ENCODE measurements at regions not wholly inside any gene's neighbourhood (a gene's known extent, or its start where the extent isn't known, plus 50 kb on each side); places are given as distances from the start of the nearest gene placed in this dataset.

DNA sequence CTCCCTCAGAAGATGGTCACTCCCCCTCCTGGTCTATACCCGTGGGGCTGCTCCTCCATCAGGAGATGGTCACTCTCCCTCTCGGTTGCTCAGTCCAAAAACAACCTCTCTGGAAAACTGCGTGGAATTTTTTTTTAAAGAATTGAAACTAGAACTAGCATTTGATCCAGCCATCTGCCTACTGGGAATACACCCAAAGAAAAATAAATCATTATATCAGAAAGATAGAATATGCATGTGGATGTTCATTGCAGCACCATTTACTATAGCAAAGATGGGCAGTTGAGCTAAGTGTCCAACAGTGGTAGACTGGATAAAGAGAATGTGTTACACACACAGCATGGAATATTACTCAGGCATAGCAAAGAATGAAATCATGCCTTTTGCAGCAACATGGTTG is 75.7 kb upstream of the B3GAT1 start:
- H3K79me2 ChIP-seq (ENCODE audit: insufficient read depth, low read length): no peaks in the 10 kb centered on the region
- H4K20me1 ChIP-seq (ENCODE audit: insufficient read depth, low read length, poor library complexity, severe bottlenecking): no peaks in the 10 kb centered on the region
- H3K27me3 ChIP-seq (ENCODE audit: insufficient read depth, low read length, poor library complexity, severe bottlenecking): no peaks in the 10 kb centered on the region
- no peaks in the 10 kb centered on the region for H3K9me2 ChIP-seq (replicated peaks; ENCODE audit: low read depth, low read length)
- H3K36me3 ChIP-seq (ENCODE audit: insufficient read depth, low read length): no peaks in the 10 kb centered on the region
- H3K9ac ChIP-seq (ENCODE audit: low read depth, low read length, poor library complexity, severe bottlenecking): no peak overlapping the region
- no peak overlapping the region for H3K4me3 ChIP-seq (ENCODE audit: low read length, poor library complexity, severe bottlenecking)
- no peak overlapping the region for H2AFZ ChIP-seq (ENCODE audit: low read length)
- no peaks in the 10 kb centered on the region for H3F3A ChIP-seq (ENCODE audit: low read depth)
- peaks cover 22% of the 10 kb centered on the region; the same call in 1 of the 2 replicates for H3K9me3 ChIP-seq (ENCODE audit: insufficient read depth, low read depth, low read length)
- no peak overlapping the region for H3K4me2 ChIP-seq (ENCODE audit: low read depth, low read length, poor library complexity, severe bottlenecking)
- TF ChIP-seq, protein P1, sequence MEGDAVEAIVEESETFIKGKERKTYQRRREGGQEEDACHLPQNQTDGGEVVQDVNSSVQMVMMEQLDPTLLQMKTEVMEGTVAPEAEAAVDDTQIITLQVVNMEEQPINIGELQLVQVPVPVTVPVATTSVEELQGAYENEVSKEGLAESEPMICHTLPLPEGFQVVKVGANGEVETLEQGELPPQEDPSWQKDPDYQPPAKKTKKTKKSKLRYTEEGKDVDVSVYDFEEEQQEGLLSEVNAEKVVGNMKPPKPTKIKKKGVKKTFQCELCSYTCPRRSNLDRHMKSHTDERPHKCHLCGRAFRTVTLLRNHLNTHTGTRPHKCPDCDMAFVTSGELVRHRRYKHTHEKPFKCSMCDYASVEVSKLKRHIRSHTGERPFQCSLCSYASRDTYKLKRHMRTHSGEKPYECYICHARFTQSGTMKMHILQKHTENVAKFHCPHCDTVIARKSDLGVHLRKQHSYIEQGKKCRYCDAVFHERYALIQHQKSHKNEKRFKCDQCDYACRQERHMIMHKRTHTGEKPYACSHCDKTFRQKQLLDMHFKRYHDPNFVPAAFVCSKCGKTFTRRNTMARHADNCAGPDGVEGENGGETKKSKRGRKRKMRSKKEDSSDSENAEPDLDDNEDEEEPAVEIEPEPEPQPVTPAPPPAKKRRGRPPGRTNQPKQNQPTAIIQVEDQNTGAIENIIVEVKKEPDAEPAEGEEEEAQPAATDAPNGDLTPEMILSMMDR (conservative IDR thresholded peaks at IDR 0.05; ENCODE audit: low read length): no peak
- no peak for TF ChIP-seq EZH2phosphoT487 (IDR thresholded peaks at IDR 0.05; ENCODE audit: borderline replicate concordance)
- no peaks in the 10 kb centered on the region for H3K4me1 ChIP-seq (ENCODE audit: insufficient read depth, low read length, poor library complexity, severe bottlenecking)

DNA sequence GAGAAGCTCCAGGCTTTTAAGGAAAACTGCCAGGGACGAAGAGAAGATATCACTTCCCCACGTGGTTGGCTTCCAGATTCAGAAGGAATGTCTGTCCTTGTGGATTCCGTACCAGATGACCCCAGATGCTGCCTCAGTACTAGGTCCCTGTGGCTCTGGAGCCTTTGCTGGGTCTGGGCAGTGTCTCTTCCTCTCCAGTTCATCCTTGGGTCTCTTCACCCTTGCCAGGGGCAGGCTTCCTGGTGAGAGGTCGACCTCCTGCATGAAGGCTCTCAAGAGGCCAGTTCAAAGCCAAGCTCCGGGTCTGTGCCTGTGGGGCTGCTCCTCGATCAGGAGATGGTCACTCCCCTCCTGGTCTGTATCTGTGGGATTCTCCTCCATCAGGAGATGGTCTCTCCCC is 74.7 kb upstream of the B3GAT1 start:
- no peak overlapping the region for H3K4me3 ChIP-seq (ENCODE audit: low read length, poor library complexity, severe bottlenecking)
- no peaks in the 10 kb centered on the region for H3K4me1 ChIP-seq (ENCODE audit: insufficient read depth, low read length, poor library complexity, severe bottlenecking)
- no peak overlapping the region for H3K9ac ChIP-seq (ENCODE audit: low read depth, low read length, poor library complexity, severe bottlenecking)
- no peaks in the 10 kb centered on the region for H3K79me2 ChIP-seq (ENCODE audit: insufficient read depth, low read length)
- no peaks in the 10 kb centered on the region for H3F3A ChIP-seq (ENCODE audit: low read depth)
- H4K20me1 ChIP-seq (ENCODE audit: insufficient read depth, low read length, poor library complexity, severe bottlenecking): no peaks in the 10 kb centered on the region
- H2AFZ ChIP-seq (ENCODE audit: low read length): no peak overlapping the region
- no peaks in the 10 kb centered on the region for H3K36me3 ChIP-seq (ENCODE audit: insufficient read depth, low read length)
- no peaks in the 10 kb centered on the region for H3K27me3 ChIP-seq (ENCODE audit: insufficient read depth, low read length, poor library complexity, severe bottlenecking)
- H3K9me3 ChIP-seq (ENCODE audit: insufficient read depth, low read depth, low read length): peaks cover 25% of the 10 kb centered on the region; the same call in 1 of the 2 replicates
- H3K9me2 ChIP-seq (replicated peaks; ENCODE audit: low read depth, low read length): no peaks in the 10 kb centered on the region
- no peak for TF ChIP-seq EZH2phosphoT487 (IDR thresholded peaks at IDR 0.05; ENCODE audit: borderline replicate concordance)
- TF ChIP-seq, protein P1 (conservative IDR thresholded peaks at IDR 0.05; ENCODE audit: low read length): no peak
- no peak overlapping the region for H3K4me2 ChIP-seq (ENCODE audit: low read depth, low read length, poor library complexity, severe bottlenecking)

DNA sequence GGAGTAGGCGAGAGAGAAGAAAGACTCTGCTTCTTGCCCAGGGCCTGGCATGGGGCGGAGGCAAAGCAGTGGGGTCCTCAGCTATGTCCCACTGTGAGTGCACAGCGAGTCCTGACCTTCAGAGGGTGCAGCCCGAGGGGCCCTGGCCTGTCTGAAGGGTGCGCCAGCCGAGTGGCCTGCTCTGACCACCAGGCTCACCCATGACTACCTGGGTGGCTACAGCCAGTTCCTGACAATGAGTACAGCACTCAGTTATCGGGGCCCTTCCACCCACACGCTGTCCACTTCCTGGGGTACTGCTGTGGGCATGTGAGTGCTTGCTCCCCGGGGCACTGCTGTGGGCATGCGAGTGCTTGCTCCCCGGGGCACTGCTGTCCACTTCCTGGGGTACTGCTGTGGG is 74.1 kb upstream of the B3GAT1 start:
- Histone ChIP-seq H4K20me1 (ENCODE audit: insufficient read depth, low read length, poor library complexity, severe bottlenecking) (no peaks in the 10 kb centered on the region), H3K79me2 (ENCODE audit: insufficient read depth, low read length) (no peaks in the 10 kb centered on the region), H3K4me3 (ENCODE audit: low read length, poor library complexity, severe bottlenecking) (no peak overlapping the region), H3K9ac (ENCODE audit: low read depth, low read length, poor library complexity, severe bottlenecking) (no peak overlapping the region), H3K9me3 (ENCODE audit: insufficient read depth, low read depth, low read length) (peaks cover 26% of the 10 kb centered on the region; the same call in 1 of the 2 replicates), H3F3A (ENCODE audit: low read depth) (no peaks in the 10 kb centered on the region), H3K27me3 (ENCODE audit: insufficient read depth, low read length, poor library complexity, severe bottlenecking) (no peaks in the 10 kb centered on the region), H2AFZ (ENCODE audit: low read length) (no peak overlapping the region), H3K4me1 (ENCODE audit: insufficient read depth, low read length, poor library complexity, severe bottlenecking) (no peaks in the 10 kb centered on the region), H3K9me2 (replicated peaks; ENCODE audit: low read depth, low read length) (no peaks in the 10 kb centered on the region), H3K36me3 (ENCODE audit: insufficient read depth, low read length) (no peaks in the 10 kb centered on the region), H3K4me2 (ENCODE audit: low read depth, low read length, poor library complexity, severe bottlenecking) (no peak overlapping the region)
- TF ChIP-seq EZH2phosphoT487 (IDR thresholded peaks at IDR 0.05; ENCODE audit: borderline replicate concordance): no peak
- TF ChIP-seq, protein P1 (conservative IDR thresholded peaks at IDR 0.05; ENCODE audit: low read length): no peak

All from Loucy (cell line).